Dedifferentiated amniotic fluid mesenchymal stem cell (primary cell): ENCODE measurements at regions not wholly inside any gene's neighbourhood (a gene's known extent, or its start where the extent isn't known, plus 50 kb on each side); places are given as distances from the start of the nearest gene placed in this dataset.
"Not testable (repeated sequence)": the region's sequence is repeated elsewhere in the genome, so short reads cannot be mapped to it uniquely, and the experiment has no call there.

ENCODE experiments used
- DNase-seq: peaks from one replicate; pipeline ENCODE4 v3.0.0-alpha.2; 2016; ENCODE audit errors: extremely low spot score

GRCh38 chr6:140475086-140475485 lies 1100.6 kb upstream of the CITED2 start:
- DNase-seq: no peak

- DNase-seq: no peak
Measured at GRCh38 chr6:140464720-140465119, 1090.3 kb upstream of the CITED2 start.

GRCh38 chr6:140463312-140463710 lies 1088.9 kb upstream of the CITED2 start:
- DNase-seq: no peak

DNA sequence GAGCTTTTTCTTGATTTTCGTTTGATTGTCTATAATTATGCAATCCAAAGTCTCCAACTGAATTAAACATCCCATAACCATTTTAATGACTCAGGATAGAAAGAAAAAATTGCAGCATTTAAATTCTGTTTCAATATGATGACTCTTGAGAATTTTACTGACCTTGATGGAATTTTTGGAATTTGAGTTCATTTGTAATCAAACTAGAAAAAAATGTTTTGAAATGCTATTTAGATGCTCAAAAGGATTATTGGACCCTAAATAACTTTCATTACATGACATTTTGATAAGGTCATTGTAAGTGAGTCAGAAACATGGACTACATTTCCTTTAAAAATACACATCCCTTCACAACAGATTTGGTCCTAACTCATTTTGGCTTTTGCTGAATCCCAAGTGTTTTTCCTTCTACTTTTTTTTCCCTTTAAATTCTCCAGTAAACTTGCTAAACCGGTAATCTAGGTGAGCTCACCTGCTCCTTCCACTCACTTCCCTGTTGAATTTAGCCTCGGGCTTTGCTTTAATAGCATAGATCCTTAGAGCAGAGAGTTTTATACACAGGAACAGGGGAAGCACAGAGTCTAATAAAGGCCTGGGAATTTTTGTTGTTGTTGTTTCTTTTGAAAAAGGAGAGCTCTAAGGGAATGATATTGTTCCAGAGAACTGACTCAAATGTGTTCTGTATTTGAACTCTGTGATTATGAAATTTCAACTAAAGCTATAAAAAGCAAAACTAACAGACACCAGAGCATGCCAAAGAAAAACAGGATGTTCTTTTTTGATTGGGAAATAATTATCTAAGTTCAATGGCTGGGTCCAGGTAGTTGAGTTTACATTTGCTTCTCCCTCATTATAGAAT lies 1088.2 kb upstream of the CITED2 start:
- peak; percentile 59 for DNase-seq

DNA sequence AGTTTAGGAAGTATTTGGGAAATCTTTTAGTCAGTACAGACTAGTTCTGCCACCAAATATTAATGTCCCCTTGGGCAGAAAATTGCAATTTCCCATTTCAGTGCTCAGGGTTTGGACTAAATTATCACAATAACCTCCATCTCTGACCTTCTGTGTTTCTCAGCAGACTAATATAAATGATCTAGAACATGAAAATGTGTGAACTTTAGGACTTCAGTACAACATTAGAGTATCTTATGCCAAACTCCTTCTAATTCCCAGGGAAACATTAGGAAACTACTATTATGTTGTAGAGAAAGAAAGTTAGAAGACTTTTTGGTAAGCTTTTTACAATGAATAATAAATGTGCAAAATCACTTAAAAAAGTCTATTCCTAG lies 1087.6 kb upstream of the CITED2 start:
- DNase-seq: no peak

GRCh38 chr6:140460267-140460666 lies 1085.8 kb upstream of the CITED2 start:
- DNase-seq: no peak

GRCh38 chr6:140459209-140459608 lies 1084.8 kb upstream of the CITED2 start:
- DNase-seq: no peak

DNA sequence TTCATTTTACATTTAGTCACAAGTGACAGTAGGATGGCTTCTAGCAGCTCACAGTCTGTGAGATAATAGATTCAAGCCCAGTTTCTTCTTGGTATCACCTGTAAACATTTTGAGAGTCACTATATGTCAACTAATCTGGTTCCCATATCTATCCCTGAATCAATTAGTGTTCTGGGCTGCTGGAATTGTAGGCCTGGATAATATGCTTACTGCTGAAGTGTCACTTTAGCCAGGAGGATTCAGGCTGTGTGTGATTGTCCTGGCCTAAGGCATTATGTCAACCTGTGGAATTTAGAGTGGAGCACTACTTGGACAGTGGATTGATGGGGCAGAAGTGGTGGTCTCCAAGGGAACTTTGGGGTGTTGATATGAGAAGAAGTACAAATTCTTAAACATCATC lies 1071.8 kb upstream of the CITED2 start:
- no peak for DNase-seq

GRCh38 chr6:140445474-140446004 lies 1071.1 kb upstream of the CITED2 start:
- peak; percentile 49 for DNase-seq

DNA sequence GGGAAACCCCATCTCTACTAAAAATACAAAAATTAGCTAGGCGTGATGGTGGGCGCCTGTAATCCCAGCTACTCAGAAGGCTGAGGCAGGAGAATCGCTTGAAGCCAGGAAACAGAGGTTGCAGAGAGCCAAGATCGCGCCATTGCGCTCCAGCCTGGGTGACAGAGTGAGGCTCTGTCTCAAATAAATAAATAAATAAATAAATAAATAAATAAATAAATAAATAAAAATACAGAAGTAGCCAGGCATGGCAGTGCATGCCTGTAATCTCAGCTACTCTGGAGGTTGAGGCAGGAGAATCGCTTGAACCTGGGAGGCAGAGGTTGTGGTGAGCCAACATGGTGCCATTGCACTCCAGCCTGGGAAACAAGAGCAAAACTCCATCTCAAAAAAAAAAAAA lies 1068.7 kb upstream of the CITED2 start:
- not testable (repeated sequence) for DNase-seq

GRCh38 chr6:140441256-140441655 lies 1066.8 kb upstream of the CITED2 start:
- no peak for DNase-seq

DNA sequence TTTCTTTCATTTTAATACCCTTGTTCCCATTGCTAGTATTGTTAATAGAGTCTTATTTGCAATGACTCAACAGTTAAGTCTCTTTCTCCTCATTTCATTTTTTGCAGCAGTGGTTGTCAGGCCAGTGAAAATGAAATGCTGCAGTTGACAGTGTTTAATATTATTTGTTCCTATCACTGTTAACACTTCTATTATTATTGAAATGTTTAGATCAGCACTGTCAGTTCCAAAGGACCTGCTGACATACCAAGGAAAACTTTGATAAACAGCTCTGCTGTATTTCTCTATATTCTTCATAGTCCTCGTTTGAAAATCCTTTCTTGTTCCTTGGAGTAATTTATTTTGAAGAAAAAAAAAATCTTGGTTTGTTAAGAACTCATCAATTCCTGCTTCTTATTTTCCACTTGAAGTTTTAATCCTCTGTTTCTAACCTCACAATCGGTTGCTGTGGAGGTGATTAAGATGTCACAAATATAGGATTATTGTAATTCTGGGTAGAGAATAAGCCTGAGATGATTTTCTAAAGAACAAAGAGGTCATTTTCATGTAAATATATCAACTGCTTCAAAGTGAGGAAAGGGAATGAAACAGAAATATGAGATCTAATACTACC lies 1065.9 kb upstream of the CITED2 start:
- no peak for DNase-seq

DNA sequence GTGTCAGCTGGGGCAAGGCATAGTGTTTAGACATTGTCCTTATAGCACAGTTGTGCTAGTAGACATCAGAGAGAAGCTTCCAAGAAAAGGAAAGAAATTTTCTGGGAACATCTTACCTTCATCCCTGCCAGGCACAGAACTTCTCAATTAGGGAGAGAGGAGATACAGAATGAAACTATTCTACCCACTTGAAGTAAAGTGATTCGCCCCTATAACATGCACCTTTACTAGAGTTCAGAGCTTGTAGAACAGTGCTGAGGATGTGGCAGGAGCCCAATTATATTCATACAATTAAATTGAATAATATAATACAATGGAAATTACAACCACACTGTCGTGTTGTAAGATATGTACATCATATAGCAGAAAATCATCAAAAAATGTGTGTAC lies 1063.9 kb upstream of the CITED2 start:
- no peak for DNase-seq

DNA sequence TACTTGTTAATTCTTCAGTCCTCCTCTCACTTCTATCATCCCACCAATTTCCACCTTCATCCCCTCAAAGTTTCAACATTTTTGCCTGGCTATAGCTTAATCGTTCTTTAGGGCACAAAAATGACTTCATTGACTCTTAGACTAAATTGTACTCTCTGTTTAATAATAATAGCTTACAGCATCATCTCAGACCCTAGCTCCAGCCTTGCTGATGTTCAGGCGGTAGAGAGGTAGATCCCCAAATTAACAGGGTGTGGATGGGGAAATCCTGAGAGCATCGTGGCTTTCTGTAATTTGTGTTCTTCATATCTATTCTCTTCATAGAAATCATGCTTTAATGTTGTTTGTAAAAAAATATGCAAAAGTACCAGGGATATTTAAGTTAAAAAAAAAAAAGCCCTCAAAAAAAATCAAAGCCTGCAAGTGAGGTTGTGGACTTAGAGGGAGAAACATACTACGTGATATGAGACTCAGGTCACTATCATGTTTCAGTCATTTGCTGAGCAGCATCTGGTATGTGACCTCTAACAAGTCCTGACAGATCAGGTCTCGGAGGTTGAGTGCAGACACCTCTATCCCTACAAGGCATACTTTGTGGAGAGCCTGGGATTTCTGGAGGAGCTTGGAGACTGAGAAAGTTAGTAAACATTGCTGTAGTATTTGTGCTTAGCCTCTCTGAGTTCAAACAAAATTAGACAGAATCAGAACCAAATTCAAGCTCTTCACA lies 1063.3 kb upstream of the CITED2 start:
- no peak for DNase-seq

DNA sequence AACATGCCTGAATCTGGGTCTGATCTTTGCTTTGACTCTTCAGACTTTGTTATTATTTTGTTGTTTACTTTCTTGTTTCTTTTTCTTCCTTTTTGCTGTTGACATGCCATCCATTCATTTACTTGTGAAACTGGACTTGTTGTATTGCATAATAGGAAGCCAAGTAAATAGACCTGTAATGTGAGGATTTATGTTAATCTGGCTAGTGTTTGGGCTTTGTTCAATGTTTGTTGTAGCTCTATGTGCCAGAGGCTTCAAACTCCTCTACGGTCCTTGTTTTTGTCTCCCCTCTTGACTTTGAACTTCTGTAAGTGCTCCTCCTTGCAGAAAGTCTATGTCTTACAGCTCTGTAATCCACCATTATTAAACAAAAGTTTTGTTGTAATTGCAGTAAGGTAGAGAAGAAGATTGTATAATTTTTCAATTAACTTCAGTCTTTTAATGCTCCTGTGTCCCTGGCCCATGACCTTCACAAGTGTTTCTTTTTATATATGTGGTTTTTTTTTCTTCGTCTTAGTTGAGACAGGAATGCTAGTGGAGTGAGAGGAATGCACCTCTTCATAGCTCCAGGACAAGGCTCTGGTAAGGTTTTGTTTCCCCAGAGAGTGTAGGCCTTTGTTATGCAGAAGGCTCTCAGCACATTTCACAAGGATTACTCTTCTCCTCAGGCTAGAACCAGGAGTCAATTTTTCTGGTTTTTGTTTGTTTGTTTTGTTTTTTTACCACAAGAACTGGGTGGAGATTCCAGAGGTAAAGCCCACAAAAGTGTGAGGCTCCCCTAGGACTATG lies 1061.8 kb upstream of the CITED2 start:
- DNase-seq: peak; percentile 70

DNA sequence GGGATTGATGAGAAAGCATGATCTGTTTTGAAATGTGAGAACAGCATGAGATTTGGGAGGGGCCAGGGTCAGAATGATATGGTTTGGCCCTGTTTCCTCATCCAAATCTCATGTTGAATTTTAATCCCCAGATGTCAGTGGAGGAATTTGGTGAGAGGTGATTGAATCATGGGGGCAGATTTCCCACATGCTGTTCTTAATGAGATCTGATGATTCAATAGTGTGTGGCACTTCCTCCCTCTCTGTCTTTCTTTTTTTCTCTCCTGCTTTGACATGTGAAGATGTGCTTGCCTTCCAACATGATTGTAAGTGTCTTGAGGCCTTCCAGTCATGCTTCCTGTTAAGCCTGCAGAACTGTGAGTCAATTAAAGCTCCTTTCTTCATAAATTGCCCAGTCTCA lies 1060.3 kb upstream of the CITED2 start:
- DNase-seq: no peak

- no peak for DNase-seq
Measured at GRCh38 chr6:140433072-140433471, 1058.6 kb upstream of the CITED2 start.

- DNase-seq: no peak
Measured at GRCh38 chr6:140427842-140428241, 1053.4 kb upstream of the CITED2 start.

DNA sequence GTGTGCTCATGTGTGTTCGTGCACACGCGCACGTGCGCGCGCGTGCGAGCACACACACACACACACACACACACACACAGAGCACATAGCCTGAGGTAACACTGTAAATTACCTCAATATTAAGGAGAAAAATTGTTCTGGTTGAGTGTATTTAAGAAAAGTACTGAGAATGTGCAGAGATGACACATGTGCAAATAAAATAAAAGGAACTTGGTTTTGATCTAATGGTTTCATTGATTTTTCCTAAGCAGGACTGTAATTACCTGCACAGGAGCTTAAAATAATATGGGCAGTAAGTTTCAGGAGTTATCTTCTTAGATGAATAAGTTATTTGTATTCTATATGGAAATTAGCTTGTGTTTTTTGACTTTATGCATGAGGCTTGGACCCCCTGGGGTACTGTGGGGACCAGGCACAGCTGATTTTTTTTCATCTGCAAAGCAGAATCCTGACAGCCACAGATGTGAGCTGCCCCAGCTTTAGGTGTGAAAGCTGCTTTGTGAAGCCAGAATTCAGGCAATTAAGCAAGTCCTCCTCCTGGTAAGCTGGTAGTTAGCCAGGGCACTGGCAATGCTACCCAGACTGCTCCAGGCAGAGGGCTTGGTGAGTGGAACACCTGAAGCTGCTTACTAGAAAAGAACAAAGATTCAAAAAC lies 1040.6 kb upstream of the CITED2 start:
- no peak for DNase-seq

- no peak for DNase-seq
Measured at GRCh38 chr6:140403020-140403419, 1028.6 kb upstream of the CITED2 start.

DNA sequence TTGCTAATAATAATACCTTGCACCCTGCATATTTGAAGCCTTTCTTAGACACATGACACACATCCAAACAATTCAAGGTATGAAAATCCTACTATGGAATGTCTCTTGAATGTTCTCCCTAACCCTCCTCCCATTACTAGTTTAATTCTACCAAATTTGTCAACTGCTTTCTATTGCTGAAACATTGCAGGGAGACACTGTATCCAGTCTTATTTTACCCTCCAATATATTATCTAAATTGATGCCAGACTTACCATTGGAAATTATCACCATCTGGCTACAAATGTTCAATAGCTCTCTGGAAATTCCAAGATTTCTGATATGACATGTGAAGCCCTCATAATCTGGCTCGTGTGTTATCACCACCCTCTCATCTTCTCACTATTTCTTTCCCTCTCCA lies 1027.3 kb upstream of the CITED2 start:
- peak; percentile 20 for DNase-seq
